IMR-90 (cell line): ENCODE measurements at regions not wholly inside any gene's neighbourhood (a gene's known extent, or its start where the extent isn't known, plus 50 kb on each side); places are given as distances from the start of the nearest gene placed in this dataset.

Experiments
- ATAC-seq: fragments of 200-7000 bp; cut with Tn5 transposase; 2 replicates; pipeline ENCODE4 v1.9.1; 2020; ENCODE audit warnings: low read depth, mild to moderate bottlenecking, moderate library complexity
- BruUV-seq: library from RNA; stranded (reverse); fragments of 400-500 nt; replicated peaks from 2 replicates; lab custom pipeline; 2021; lab: Mats Ljungman, UMichigan
- CTCF ChIA-PET: fragments of 300-600 bp; formaldehyde crosslinking; extraction: SDS; loops from one replicate; lab custom pipeline; 2021; ENCODE audit warnings: antibody characterized with exemption; lab: Yijun Ruan, JAX
- POLR2A ChIA-PET: fragments of 300-600 bp; sonication (Branson Sonifier 250); formaldehyde crosslinking; loops from one replicate; lab custom pipeline; 2022; ENCODE audit warnings: antibody characterized with exemption; ENCODE audit not compliant: unreplicated experiment; lab: Charles Lee
- DNase-seq: peaks from one replicate; pipeline ENCODE4 v3.0.0; 2013
- H2AFZ ChIP-seq: replicated peaks from 2 replicates; pipeline ENCODE3; 2013; ENCODE audit warnings: low read length, mild to moderate bottlenecking; ENCODE audit not compliant: poor library complexity
- H2AK5ac ChIP-seq: 2 replicates; pipeline ENCODE4 v1.6.1; 2013; ENCODE audit warnings: low read depth, low read length, inconsistent platforms
- H2AK9ac ChIP-seq: replicated peaks from 2 replicates; pipeline ENCODE3; 2013; ENCODE audit warnings: mild to moderate bottlenecking, low read depth, low read length, moderate library complexity; ENCODE audit not compliant: poor library complexity
- H2BK120ac ChIP-seq: 2 replicates; pipeline ENCODE4 v1.6.1; 2013; ENCODE audit warnings: low read depth, low read length, inconsistent platforms
- H2BK15ac ChIP-seq: 3 replicates; pipeline ENCODE4 v1.6.1; 2013; ENCODE audit warnings: low read depth, low read length, inconsistent platforms
- H2BK20ac ChIP-seq: 2 replicates; pipeline ENCODE4 v1.6.1; 2013; ENCODE audit warnings: low read depth, mild to moderate bottlenecking, inconsistent platforms, low read length, moderate library complexity
- H2BK5ac ChIP-seq: 2 replicates; pipeline ENCODE4 v1.6.1; 2013; ENCODE audit warnings: mild to moderate bottlenecking, low read depth, low read length, inconsistent platforms; ENCODE audit not compliant: poor library complexity, severe bottlenecking
- H3K14ac ChIP-seq: replicated peaks from 2 replicates; pipeline ENCODE4 v1.6.1; 2013; ENCODE audit warnings: low read depth, low read length, inconsistent platforms
- H3K18ac ChIP-seq: 2 replicates; pipeline ENCODE4 v1.6.1; 2013; ENCODE audit warnings: low read depth, low read length, control low read depth
- H3K23ac ChIP-seq: 2 replicates; pipeline ENCODE4 v1.6.1; 2013; ENCODE audit warnings: low read depth, low read length, inconsistent platforms
- H3K27ac ChIP-seq: 2 replicates; pipeline ENCODE4 v1.5.1; 2013; ENCODE audit warnings: mild to moderate bottlenecking, control low read depth, low read length; ENCODE audit not compliant: insufficient read depth
- H3K27me3 ChIP-seq: 2 replicates; pipeline ENCODE4 v1.6.1; 2013; ENCODE audit warnings: low read length; ENCODE audit not compliant: control insufficient read depth, insufficient read depth
- H3K36me3 ChIP-seq: 2 replicates; pipeline ENCODE4 v1.6.1; 2013; ENCODE audit warnings: low read length, mixed read lengths; ENCODE audit not compliant: control insufficient read depth, insufficient read depth
- H3K4ac ChIP-seq: 2 replicates; pipeline ENCODE4 v1.6.1; 2013; ENCODE audit warnings: low read depth, low read length, inconsistent platforms
- H3K4me1 ChIP-seq: 2 replicates; pipeline ENCODE4 v1.6.1; 2013; ENCODE audit warnings: low read length, mixed read lengths; ENCODE audit not compliant: control insufficient read depth, insufficient read depth
- H3K4me2 ChIP-seq: 2 replicates; pipeline ENCODE4 v1.6.1; 2013; ENCODE audit warnings: low read depth, mild to moderate bottlenecking, control low read depth, low read length, moderate library complexity
- H3K4me3 ChIP-seq: 2 replicates; pipeline ENCODE4 v1.5.1; 2013; ENCODE audit warnings: low read depth, mild to moderate bottlenecking, control low read depth, low read length, moderate library complexity; ENCODE audit not compliant: insufficient read depth
- H3K56ac ChIP-seq: 2 replicates; pipeline ENCODE4 v1.6.1; 2013; ENCODE audit warnings: low read length, inconsistent platforms; ENCODE audit not compliant: insufficient read depth; ENCODE audit errors: extremely low read depth
- H3K79me1 ChIP-seq, 2 experiments: 2 replicates each; pipeline ENCODE4 v1.6.1; 2013; ENCODE audit warnings: low read length in 2 of 2, inconsistent platforms in 1 of 2, low read depth in 1 of 2
- H3K9ac ChIP-seq: 2 replicates; pipeline ENCODE4 v1.6.1; 2013; ENCODE audit warnings: low read depth, low read length, control low read depth
- H3K9me1 ChIP-seq: 2 replicates; pipeline ENCODE4 v1.6.1; 2013; ENCODE audit warnings: low read length, inconsistent platforms; ENCODE audit not compliant: insufficient read depth
- H3K9me3 ChIP-seq: 2 replicates; pipeline ENCODE4 v1.6.1; 2013; ENCODE audit warnings: low read length; ENCODE audit not compliant: control insufficient read depth, insufficient read depth
- H4K20me1 ChIP-seq: 2 replicates; pipeline ENCODE4 v1.6.1; 2013; ENCODE audit warnings: low read length, inconsistent platforms; ENCODE audit not compliant: insufficient read depth
- H4K5ac ChIP-seq: 2 replicates; pipeline ENCODE4 v1.6.1; 2013; ENCODE audit warnings: mild to moderate bottlenecking, low read depth, low read length, control low read depth
- H4K8ac ChIP-seq, 2 experiments: 2 replicates each; pipeline ENCODE4 v1.6.1; 2013; ENCODE audit warnings: low read depth in 2 of 2, low read length in 2 of 2, control low read depth in 1 of 2, inconsistent platforms in 1 of 2
- H4K91ac ChIP-seq: 2 replicates; pipeline ENCODE4 v1.6.1; 2013; ENCODE audit warnings: low read depth, low read length, inconsistent platforms; ENCODE audit not compliant: insufficient read depth
- BHLHE40 ChIP-seq: fragments of 150-350 bp; IDR thresholded peaks from 2 replicates; pipeline ENCODE4 v1.6.1; 2016; ENCODE audit warnings: mild to moderate bottlenecking, low read depth, low read length
- CEBPB ChIP-seq: IDR thresholded peaks from 2 replicates; pipeline ENCODE4 v1.6.1; 2012; ENCODE audit warnings: low read depth, low read length, improper control_type of control experiment
- CHD1 ChIP-seq: IDR thresholded peaks from 2 replicates; pipeline ENCODE4 v1.6.1; 2012; ENCODE audit warnings: low read depth, low read length, improper control_type of control experiment
- FOS ChIP-seq: fragments of 150-350 bp; IDR thresholded peaks from 2 replicates; pipeline ENCODE4 v1.6.1; 2016; ENCODE audit warnings: low read depth, low read length
- MAZ ChIP-seq: IDR thresholded peaks from 2 replicates; pipeline ENCODE4 v1.6.1; 2012; ENCODE audit warnings: low read depth, mild to moderate bottlenecking, low read length, improper control_type of control experiment, moderate library complexity, borderline replicate concordance
- MXI1 ChIP-seq: IDR thresholded peaks from 2 replicates; pipeline ENCODE4 v1.6.1; 2012; ENCODE audit warnings: low read depth, mild to moderate bottlenecking, low read length, moderate library complexity, borderline replicate concordance
- NFE2L2 ChIP-seq: fragments of 150-350 bp; IDR thresholded peaks from 2 replicates; pipeline ENCODE4 v1.6.1; 2016; ENCODE audit warnings: low read depth, mild to moderate bottlenecking, low read length
- POLR2A ChIP-seq: IDR thresholded peaks from 2 replicates; pipeline ENCODE4 v1.6.1; 2012; ENCODE audit warnings: mild to moderate bottlenecking, low read depth, low read length
- RFX5 ChIP-seq: IDR thresholded peaks from 2 replicates; pipeline ENCODE4 v1.8.0; 2012; ENCODE audit warnings: low read depth, mild to moderate bottlenecking, low read length, moderate library complexity
- SMC3 ChIP-seq: fragments of 150-350 bp; IDR thresholded peaks from 2 replicates; pipeline ENCODE4 v1.6.1; 2016; ENCODE audit warnings: low read depth, mild to moderate bottlenecking, antibody characterized with exemption, low read length, moderate library complexity
- WGBS, 2 experiments: methylation state at CpG; one replicate each; pipeline versions ENCODE4 v1.1.5 to v1.1.7; 2013; ENCODE audit warnings: missing lambda C conversion rate in 2 of 2; ENCODE audit not compliant: insufficient read length in 1 of 2; ENCODE audit errors: extremely low coverage in 2 of 2; 5-methylcytosine and 5-hydroxymethylcytosine counted together
- dilution Hi-C: fragments of 300-500 bp; cut with HindIII; formaldehyde crosslinking; loops from one replicate; pipeline ENCODE4 v1.14.3; 2018; ENCODE audit warnings: low sequenced_read_pairs; ENCODE audit not compliant: unreplicated experiment
- in situ Hi-C: fragments of 300-500 bp; cut with MboI; formaldehyde crosslinking; loops from 3 replicates; pipeline ENCODE4 v1.14.3; 2019; ENCODE audit warnings: low sequenced_read_pairs, inconsistent platforms, mixed read lengths
- intact Hi-C: fragments of 100-400 bp; cut with micrococcal nuclease; formaldehyde crosslinking; loops from 2 replicates; pipeline ENCODE4 v1.10.0; 2022
- TF ChIP-seq, protein P1 (sequence below): fragments of 150-350 bp; IDR thresholded peaks from 2 replicates; pipeline ENCODE4 v1.6.1; 2017; ENCODE audit warnings: mild to moderate bottlenecking, antibody characterized with exemption, low read length, low read depth
- TF ChIP-seq, protein P2 (sequence below): fragments of 150-350 bp; IDR thresholded peaks from 2 replicates; pipeline ENCODE4 v1.6.1; 2016; ENCODE audit warnings: low read depth, mild to moderate bottlenecking, low read length, moderate library complexity, borderline replicate concordance

GRCh38 chr10:120392245-120392644 lies 64.8 kb upstream of the PLPP4 start:
- CTCF ChIA-PET, result no interaction called here

More at GRCh38 chr10:120392245-120392644, 64.8 kb upstream of the PLPP4 start:
- Histone ChIP-seq H3K27ac (no peak overlapping the region), H3K9me3 (peaks cover 16% of the 10 kb centered on the region), H2BK5ac (no peak overlapping the region), H3K23ac (no peak overlapping the region), H4K91ac (no peak overlapping the region), H3K9ac (no peak overlapping the region), H2BK15ac (no peak overlapping the region), H4K20me1 (no peaks in the 10 kb centered on the region), H3K36me3 (no peaks in the 10 kb centered on the region), H3K18ac (no peak overlapping the region), H2AK5ac (no peak overlapping the region), H2BK120ac (no peak overlapping the region), H3K4ac (no peak overlapping the region), H2AFZ (no peak overlapping the region), H3K4me2 (no peak overlapping the region), H3K4me3 (no peak overlapping the region), H2BK20ac (no peak overlapping the region), H4K5ac (no peak overlapping the region), H3K4me1 (no peaks in the 10 kb centered on the region), H4K8ac (no peak overlapping the region), H3K9me1 (no peaks in the 10 kb centered on the region), H2AK9ac (no peak overlapping the region), H3K79me1 (no peaks in the 10 kb centered on the region), H3K56ac (no peak overlapping the region), H3K27me3 (no peaks in the 10 kb centered on the region), H3K14ac (no peak overlapping the region)
- DNase-seq (no peak), ATAC-seq (no peak)
- intact Hi-C loops, result no loop called here
- no CpG with 5 or more reads among the region's 4 CpGs for WGBS, 2 experiments
- POLR2A ChIA-PET, result no interaction called here
- dilution Hi-C loops, result no loop called here
- TF ChIP-seq POLR2A (no peak), MXI1 (no peak), CHD1 (no peak), RFX5 (no peak), SMC3 (no peak), FOS (no peak), CEBPB (no peak), MAZ (no peak), NFE2L2 (no peak), BHLHE40 (no peak)
- TF ChIP-seq, protein P1, sequence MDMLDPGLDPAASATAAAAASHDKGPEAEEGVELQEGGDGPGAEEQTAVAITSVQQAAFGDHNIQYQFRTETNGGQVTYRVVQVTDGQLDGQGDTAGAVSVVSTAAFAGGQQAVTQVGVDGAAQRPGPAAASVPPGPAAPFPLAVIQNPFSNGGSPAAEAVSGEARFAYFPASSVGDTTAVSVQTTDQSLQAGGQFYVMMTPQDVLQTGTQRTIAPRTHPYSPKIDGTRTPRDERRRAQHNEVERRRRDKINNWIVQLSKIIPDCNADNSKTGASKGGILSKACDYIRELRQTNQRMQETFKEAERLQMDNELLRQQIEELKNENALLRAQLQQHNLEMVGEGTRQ, result no peak
- TF ChIP-seq, protein P2, sequence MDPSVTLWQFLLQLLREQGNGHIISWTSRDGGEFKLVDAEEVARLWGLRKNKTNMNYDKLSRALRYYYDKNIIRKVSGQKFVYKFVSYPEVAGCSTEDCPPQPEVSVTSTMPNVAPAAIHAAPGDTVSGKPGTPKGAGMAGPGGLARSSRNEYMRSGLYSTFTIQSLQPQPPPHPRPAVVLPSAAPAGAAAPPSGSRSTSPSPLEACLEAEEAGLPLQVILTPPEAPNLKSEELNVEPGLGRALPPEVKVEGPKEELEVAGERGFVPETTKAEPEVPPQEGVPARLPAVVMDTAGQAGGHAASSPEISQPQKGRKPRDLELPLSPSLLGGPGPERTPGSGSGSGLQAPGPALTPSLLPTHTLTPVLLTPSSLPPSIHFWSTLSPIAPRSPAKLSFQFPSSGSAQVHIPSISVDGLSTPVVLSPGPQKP, result no peak
- no TSS peak for BruUV-seq
- in situ Hi-C loops, result no loop called here
